ENCODE measurements at regions not wholly inside any gene's neighbourhood (a gene's known extent, or its start where the extent isn't known, plus 50 kb on each side); places are given as distances from the start of the nearest gene placed in this dataset.
A peak's percentile ranks its signal among the peaks of the same experiment; 100 is the strongest.
"Not testable (repeated sequence)": the region's sequence is repeated elsewhere in the genome, so short reads cannot be mapped to it uniquely, and the experiment has no call there.

DNA sequence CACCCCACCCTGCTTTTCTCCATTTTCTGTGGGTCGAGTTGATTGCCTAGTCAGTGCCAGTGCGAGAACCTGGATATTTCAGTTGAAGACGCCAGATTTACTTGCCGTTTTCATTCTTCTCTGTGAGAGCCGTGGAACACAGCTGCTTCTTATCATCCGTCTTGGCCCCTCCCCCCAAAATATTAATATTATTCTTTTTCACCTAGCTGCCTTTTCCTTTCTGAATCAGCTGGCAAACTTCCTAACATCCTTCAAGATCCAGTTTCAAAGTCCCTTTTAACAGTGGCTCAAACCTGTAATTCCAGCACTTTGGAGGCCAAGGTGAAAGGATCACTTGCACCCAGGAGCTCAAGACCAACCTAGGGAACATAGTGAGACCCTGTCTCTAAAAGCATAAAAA lies 117.1 kb upstream of the RASA1 start:
- no peak for DNase-seq

DNA sequence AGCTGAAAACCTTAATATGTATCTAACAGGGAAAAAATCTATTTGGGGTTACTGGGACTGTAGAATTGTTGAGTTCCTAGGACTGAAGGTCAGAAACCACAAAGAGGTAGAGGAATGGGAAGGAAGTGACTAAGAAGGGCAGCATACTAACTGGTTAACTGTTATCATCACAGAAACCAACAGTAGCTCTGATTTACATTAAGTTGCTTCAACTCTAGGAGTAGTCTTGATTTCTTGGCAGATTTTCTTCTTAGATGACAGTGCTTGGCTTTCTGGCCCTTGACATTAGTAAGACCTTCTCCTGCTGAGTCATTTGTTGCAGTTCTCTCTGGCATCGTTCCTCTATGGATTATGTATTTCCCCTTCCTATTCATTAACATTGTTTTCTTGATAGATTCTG lies 116.1 kb upstream of the RASA1 start:
- DNase-seq, result peak; percentile 91

DNA sequence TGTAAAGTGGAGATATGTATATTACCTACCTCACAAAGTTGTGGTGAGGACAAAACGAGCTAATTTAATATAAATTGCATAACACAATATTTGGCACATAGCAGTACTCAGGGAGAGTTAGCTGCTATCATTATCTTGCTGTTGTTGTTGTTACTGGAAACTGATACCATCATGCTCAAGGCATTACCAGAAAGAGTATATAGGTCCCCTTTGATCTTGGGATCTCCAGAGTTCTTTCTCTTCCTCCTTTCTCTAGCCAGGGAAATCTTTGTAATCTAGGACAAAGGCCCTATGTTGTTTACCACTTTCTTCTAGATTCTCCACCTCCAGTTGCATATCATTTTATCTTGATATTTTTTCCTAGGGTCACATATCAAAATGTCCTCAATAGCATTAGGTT lies 114.8 kb upstream of the RASA1 start:
- DNase-seq, result no peak

DNA sequence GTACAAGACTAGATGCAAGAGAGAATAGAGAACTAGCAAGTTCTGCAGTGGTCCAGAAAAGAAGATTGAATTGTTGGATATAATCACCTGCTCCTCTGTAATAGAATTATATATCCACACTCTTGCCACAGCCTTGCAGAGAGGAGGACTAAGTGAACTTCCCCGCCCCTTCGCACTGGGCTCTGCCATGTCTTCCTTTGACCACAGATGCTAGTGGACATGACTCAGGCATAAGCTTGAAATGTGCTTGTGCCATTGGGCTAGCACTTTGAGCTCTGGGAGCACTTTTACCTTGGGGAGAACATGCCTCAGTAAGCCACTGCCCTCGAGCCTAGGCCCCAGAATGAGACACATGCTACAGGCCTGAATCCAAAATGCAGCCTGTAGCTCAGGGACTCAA lies 113.5 kb upstream of the RASA1 start:
- no peak for DNase-seq

DNA sequence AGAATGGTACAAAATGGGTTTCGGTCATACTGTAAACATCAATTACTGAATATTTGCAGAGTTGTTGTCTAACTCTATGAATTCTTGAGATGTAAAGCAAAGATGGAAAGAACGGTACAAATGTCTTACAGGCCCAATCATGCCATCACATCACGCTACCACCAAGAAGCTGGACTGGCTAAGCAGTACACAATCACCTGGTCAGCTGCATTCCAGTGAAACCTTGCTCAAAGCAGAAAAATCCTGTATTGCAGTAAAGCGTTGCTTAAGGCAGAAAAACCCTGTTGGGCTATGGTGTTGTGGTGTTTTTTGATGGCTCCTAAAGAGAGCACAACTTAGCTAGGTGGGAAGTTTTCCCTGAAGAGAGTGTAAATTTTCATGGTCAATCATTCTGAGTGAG lies 112.6 kb upstream of the RASA1 start:
- DNase-seq, result no peak

DNA sequence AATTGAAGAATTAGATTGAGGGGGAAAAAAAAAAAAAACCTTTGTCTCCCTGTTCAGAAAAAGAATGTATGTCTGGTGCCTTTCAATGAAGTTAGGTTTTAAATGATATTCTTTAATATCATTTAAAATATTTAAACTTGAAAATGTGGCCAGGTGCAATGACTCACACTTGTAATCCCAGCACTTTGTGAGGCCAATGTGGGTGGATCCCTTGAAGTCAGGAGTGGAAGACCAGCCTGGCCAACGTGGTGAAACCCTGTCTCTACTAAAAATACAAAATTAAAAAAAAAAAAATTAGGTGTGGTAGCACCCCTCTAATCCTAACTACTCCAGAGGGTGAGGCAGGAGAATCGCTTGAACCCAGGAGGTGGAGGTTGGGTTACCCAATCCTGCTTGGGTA lies 111.1 kb upstream of the RASA1 start:
- no peak for DNase-seq

DNA sequence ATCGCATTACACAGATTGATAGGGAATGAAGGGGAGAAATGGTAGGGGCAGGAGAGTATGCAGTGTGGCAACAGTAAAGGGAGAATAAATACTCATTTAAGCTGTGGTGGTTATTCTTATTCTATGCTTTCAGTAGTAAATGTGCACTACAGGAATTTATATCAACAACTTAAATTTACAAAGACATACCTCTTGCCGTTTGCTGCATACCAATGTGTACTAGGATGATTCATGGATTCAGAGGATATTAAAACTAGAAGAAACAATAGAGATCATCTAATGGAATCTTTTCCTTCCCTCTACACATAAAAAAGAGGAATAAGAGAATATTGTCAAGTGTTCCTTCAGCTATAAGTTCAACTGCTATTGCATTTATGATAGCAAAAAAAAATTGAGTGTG lies 103.3 kb upstream of the RASA1 start:
- DNase-seq, result no peak

DNA sequence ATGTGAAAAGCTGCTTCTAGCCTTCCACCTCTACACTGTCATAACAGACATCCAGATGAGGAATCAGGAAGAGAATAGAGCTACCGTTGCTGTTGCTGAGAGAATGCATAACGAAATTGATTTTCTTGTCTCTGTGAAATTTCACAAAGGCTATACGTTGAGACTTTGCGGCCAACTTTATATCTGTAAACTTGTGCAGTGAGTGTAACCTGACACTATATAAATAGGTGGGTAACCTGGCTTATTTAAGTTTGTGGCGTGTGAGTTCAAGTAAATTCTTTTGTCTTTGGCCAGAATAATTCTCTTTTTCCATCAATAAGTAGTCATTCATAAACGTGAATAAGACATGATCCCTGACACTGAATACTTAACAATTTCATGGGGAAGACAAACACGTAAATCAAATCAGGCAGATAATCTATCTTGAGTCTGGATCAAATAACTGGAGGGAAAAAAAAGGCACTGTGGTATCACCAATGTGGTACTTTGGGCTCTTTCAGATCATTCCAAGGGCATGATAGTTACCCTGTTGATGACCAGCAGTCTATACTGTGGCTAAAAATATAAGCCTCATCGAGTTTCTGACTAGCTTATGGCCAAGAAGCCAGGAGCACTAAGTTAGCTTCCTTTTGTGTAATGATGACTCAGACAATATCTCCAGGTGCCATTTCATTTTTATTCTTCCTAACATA lies 98.2 kb upstream of the RASA1 start:
- DNase-seq, result peak; percentile 20

DNA sequence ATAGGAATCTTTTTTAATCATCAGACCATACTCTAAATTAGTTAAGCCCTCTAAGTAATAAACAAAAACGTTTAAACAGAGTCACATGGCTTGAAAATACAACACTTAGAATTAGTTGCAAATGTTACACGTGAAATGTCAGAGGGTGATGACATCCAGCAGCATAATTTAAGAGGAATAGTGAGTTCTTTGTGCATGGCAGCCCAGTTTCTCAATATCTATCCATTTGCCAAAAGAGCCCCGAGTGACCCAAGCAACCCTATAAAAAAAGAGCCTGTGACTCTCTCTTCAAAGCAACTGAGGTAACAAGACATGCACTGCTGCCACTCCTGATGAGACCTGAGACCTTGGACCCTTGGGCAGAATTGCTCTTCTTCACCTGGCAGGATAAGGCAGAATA lies 96.9 kb upstream of the RASA1 start:
- DNase-seq, result no peak

DNA sequence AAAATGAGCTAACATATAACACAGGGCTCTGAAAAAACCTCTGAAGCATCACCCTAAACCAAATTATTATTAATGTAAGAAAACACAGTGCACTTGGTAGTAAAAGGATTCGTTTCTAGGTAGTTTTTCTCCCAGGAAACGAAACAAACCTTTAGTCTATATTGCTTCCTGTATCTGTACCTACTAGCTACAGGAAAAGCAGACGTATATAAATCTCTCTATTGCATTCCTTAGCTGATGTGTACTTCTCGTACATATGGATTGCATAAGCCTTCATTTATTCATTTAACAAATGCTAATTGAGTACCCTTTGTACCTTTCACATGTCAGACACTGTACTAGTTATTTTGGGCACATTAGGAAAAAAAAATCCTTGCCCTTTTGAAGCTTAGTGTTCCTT lies 85.0 kb upstream of the RASA1 start:
- DNase-seq, result no peak

DNA sequence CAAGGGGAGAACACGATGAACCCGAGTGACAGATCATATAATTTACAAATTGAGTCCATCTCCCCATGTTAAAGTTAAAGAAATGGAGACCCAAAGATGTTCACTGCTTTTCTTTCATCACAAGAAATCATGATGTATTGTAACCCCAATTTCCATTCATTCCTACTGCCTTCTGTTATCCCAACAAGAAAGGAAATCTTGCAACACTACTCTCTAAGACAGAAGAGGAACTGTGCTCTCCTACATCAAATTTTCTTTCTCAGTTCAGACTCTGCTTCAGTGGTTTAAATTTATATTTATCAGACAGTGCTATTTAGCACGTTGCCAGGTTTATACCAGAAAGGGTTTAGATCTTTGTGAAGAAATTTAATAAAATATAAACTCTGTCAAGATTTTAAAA lies 83.8 kb upstream of the RASA1 start:
- DNase-seq, result no peak

DNA sequence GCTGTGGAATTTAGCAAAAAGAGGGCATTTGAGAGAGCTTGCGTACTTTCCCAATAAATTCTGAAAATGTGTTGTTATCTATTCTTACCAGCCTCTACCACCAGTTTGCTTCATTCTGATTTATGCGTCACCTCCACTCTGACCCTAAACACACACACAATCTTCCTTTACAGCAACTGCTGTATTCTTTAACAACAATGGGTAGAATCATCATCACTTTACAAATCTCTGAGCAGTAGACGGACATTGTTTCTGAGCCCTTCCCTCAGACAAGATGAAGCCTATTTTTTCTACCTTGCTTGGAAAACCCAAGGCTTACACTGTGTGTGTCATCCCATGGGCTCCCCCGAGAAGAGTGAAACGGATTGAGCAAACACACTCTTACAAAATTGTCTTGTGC lies 83.1 kb upstream of the RASA1 start:
- no peak for DNase-seq

DNA sequence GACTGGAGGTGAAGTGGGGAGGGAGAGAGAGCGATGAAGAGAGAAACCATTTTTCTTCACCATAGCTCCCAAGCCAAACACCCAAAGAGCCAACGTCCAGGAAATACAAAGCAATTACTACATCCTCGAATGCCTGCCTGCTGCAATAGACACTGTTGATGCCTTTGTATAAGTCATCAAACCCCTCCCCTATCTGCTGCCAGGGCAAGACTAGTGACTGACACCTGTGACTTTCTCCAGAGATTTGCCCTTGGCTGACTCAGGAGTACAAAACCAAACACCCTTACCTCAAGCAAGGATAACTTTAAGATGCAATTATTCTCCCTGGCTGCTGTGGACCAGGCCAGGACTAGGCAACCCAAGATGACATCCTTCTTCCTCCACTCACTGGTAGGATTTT lies 81.8 kb upstream of the RASA1 start:
- no peak for DNase-seq

DNA sequence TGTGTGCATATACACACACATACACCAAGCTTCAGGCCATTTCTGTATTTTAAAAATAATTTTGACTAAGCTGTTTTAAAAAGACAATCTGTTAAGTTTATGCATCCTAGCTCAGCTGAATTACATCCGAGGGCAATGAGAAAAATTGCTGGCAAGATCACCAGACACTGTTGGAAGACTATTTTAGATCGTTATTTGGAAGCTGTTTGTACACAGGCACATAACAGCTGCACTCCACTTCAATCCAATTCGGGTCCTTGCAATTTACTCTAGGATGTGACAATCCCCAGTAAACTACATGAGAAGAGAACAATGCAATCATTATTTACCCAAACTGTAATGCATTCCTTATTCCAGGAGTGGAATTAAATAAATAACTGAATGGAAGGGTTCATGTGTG lies 79.3 kb upstream of the RASA1 start:
- DNase-seq, result no peak

DNA sequence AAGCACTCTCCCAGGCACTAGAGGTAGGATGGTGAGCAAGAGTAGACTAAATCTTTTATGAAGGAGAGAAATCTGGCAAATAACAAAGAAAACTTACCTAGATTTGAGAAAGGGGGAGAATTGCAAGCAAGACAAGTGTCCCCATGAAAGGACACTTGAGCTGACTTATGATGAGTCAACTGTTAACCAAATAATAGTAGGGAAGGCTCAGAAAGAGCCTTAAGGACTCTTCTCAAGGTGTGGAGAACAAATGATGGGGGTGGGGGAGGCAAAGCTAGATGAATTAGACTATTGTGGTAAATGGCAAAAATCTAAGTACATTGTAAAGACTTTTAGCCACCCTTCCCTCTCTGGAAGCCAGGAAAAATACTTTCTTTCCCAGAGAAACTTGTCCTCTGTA lies 77.6 kb upstream of the RASA1 start:
- no peak for DNase-seq

DNA sequence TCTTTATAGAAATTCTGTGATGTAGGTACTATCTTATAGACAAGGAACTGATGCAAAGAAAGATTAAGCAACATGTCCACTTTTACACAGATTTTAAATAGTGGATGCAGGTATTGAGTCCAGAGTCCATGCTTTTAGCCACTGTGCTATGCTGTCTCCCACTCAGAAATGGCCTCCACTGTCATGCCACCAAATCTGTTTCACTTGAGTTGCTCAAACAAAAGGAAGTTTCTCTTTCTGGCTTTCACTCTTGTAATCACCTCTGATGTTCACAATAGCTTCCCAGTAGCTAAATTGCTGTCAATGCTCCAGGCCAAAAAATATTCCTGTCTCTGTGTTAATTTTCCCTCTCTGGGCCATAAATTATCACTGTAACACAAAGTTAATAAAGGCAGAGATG lies 77.0 kb upstream of the RASA1 start:
- no peak for DNase-seq

DNA sequence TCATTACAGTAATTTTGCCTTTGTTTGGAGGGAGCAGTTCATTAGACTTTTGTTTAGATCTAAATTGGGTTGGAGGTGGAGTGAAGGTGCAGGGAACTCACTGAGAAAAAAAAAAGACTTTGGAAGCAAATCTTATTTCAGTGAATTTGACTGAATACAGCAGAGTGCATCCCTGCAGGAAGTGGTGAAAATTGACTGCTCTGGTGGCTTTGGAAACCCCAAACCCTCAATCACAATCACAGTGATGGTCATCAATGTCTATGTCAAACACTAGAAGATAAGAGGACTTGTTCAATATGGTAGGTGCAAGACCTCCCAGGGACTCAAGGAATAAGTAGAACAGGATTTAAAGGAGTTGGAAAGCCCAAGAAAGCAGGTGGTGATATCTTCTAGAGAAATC lies 76.0 kb upstream of the RASA1 start:
- no peak for DNase-seq

DNA sequence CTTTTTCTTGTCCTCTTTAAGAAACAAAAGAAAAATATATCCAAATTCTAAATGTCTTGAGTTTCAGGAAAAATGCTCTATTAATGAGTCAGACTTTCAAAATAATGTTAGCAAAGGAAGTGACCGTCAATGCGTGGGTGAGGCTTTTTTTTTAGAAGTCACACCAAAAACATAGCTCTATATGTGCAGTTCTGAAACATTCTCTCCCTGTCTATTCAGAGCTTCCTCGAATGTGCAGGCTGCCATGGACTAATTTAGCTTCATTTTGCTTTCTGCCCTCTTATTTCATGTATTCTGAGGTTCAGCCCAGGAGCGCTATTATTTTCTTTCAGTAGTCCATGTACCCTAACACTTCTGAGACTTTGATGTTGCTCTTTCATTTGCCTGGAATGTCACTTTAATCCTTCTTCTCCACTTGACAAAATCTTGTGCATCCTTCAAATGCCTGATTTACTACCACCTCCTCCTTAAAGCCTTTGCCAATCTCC lies 72.5 kb upstream of the RASA1 start:
- no peak for DNase-seq

DNA sequence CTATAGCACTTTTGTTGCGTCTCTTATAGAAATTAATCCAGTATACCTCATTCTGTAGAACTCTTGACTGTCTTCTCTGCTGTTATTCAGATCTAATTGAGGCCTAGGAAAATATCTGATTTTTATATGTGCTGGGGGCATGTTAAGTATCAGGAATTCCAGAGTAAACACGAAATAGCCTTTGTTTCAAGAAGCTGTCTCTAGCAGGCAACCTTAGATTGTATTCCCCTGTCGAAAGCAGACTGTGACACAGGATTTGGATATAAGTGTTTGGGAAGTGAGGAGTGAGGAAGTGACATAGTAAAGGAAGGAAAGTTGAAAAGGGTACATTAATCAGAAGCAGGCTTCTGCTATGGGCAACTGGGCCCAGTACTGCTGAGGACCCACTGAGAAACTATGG lies 72.1 kb upstream of the RASA1 start:
- no peak for DNase-seq

DNA sequence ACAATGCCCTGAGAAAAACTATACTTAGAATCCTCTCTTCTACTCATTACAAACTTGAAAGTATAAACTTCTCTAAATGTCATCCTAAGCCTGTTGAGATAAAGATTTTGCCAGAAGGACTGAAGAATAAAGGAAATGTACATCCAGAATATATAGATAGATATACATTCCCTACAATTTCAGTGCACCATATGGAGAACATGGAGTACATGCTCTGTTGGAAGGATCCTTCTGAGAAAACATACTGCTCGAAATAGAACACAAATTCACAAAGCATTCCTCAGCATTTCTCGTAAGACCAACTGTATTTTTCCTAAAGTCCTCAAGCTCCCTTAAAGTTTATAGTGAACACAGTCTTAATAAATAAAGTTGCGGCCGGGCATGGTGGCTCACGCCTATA lies 69.7 kb upstream of the RASA1 start:
- no peak for DNase-seq

DNA sequence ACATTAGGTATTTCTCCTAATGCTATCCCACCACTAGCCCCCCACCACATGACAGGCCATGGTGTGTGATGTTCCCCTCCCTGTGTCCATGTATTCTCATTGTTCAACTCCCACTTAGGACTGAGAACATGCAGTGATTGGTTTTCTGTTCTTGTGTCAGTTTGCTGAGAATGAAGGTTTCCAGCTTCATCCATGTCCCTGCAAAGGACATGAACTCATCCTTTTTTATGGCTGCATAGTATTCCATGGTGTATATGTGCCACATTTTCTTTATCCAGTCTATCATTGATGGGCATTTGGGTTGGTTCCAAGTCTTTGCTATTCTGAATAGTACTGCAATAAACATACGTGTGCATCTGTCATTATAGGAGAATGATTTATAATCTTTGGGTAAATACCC lies 68.4 kb upstream of the RASA1 start:
- DNase-seq, result not testable (repeated sequence)

DNA sequence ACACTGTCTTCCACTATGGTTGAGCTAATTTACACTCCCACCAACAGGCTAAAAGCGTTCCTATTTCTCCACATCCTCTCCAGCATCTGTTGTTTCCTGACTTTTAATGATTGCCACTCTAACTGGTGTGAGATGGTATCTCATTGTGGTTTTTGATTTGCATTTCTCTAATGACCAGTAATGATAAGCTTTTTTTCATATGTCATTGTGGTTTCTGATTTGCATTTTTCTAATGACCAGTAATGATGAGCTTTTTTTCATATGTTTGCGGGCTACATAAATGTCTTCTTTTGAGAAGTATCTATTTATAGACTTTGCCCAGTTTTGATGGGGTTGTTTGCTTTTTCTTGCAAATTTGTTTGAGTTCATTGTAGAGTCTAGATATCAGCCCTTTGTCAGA lies 68.0 kb upstream of the RASA1 start:
- not testable (repeated sequence) for DNase-seq

DNA sequence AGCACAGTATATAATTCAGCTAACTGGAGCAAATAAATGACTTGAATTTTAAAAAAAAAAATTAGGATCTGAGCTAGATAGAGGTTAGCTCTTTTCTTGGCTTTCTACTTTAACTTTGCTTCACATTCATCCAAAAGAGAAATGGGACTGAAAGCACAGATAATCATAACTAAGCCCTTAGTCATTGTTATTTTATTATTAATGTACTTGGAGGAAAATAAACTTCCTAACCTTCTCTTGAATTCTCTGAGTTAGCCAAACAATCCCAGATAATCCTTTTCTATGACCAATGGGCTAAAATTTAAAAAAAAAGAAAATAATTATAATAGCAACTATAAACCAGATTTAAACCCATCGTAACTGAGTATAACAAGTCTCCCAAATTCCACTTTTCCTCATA lies 57.6 kb upstream of the RASA1 start:
- no peak for DNase-seq

DNA sequence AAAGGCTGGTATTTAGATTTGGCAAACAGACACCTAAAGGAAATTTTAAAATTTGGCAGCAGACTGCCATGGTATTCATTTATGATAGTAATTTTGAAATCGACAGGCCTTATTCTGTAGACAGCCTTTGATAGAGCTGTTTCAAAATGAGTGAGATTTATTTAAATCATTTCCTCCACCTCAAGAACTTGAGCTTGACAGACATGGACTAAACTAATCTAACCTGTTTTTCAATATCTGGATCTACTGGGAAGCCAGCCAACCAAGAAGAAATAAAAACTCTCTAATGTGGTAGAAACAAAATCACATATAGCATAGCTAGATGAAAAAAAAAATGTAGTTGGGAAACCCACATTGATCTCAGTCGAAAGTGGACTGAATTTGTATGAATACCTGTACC lies 56.9 kb upstream of the RASA1 start:
- DNase-seq, result no peak

DNA sequence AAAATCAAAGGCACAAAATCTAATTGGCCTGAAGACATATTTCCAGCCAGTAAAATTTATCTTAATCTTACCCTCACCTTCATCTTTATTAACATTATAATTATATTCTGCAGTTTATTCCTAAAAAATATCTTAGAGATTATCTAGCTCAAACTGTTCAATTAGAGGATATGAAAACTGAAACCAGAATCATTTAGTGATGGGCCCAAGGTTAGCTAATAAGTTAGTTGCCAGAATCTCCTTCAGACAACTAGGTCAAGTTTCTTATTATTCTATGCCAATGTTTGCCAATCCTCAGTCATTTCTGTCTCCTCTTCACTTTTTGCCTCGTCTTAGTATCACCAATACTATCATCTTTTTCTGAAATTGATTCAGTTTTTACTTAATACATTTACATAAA lies 56.0 kb upstream of the RASA1 start:
- DNase-seq, result no peak

DNA sequence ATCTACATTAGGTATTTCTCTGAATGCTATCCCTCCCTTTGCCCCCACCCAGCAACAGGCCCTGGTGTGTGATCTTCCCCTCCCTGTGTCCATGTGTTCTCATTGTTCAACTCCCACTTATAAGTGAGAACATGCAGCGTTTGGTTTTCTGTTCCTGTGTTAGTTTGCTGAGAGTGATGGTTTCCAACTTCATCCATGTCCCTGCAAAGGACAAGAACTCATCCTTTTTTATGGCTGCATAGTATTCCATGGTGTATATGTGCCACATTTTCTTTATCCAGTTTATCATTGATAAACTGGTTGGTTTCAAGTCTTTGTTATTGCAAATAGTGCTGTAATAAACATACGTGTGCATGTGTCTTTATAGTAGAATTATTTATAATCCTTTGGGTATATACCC lies 55.5 kb upstream of the RASA1 start:
- not testable (repeated sequence) for DNase-seq

All from NCI-H226 (cell line).